Neural cell (in vitro differentiated cells): ENCODE measurements at regions not wholly inside any gene's neighbourhood (a gene's known extent, or its start where the extent isn't known, plus 50 kb on each side); places are given as distances from the start of the nearest gene placed in this dataset.

Experiments used
- EP300 ChIP-seq: fragments of 450-650 bp; conservative IDR thresholded peaks from 2 replicates; pipeline ENCODE4 v1.6.1; 2014; ENCODE audit warnings: antibody characterized with exemption, mild to moderate bottlenecking, moderate library complexity; ENCODE audit not compliant: poor library complexity, severe bottlenecking
- EZH2 ChIP-seq: fragments of 200-600, 300-800 bp; shearing (Covaris generic), sonication (generic); IDR thresholded peaks from 2 replicates; pipeline ENCODE4 v1.6.1; 2014; ENCODE audit warnings: antibody characterized with exemption, low read length, borderline replicate concordance, mild to moderate bottlenecking; ENCODE audit not compliant: insufficient read depth, poor library complexity, severe bottlenecking
- MXI1 ChIP-seq: fragments of 450-650 bp; conservative IDR thresholded peaks from 2 replicates; pipeline ENCODE4 v1.6.1; 2014; ENCODE audit warnings: antibody characterized with exemption, mild to moderate bottlenecking; ENCODE audit not compliant: poor library complexity, severe bottlenecking
- POLR2AphosphoS5 ChIP-seq: IDR thresholded peaks from 2 replicates; pipeline ENCODE4 v1.6.1; 2012
- RAD21 ChIP-seq: fragments of 450-650 bp; conservative IDR thresholded peaks from 2 replicates; pipeline ENCODE4 v1.6.1; 2014; ENCODE audit warnings: antibody characterized with exemption, mild to moderate bottlenecking, moderate library complexity
- SMC3 ChIP-seq: fragments of 450-650 bp; conservative IDR thresholded peaks from 2 replicates; pipeline ENCODE4 v1.6.1; 2014; ENCODE audit warnings: antibody characterized with exemption, mild to moderate bottlenecking, moderate library complexity; ENCODE audit not compliant: poor library complexity
- TF ChIP-seq, protein P1 (sequence below): fragments of 450-650 bp; IDR thresholded peaks from 2 replicates; pipeline ENCODE4 v1.5.1; 2014; ENCODE audit warnings: antibody characterized with exemption, mild to moderate bottlenecking, moderate library complexity; ENCODE audit not compliant: poor library complexity, severe bottlenecking

DNA sequence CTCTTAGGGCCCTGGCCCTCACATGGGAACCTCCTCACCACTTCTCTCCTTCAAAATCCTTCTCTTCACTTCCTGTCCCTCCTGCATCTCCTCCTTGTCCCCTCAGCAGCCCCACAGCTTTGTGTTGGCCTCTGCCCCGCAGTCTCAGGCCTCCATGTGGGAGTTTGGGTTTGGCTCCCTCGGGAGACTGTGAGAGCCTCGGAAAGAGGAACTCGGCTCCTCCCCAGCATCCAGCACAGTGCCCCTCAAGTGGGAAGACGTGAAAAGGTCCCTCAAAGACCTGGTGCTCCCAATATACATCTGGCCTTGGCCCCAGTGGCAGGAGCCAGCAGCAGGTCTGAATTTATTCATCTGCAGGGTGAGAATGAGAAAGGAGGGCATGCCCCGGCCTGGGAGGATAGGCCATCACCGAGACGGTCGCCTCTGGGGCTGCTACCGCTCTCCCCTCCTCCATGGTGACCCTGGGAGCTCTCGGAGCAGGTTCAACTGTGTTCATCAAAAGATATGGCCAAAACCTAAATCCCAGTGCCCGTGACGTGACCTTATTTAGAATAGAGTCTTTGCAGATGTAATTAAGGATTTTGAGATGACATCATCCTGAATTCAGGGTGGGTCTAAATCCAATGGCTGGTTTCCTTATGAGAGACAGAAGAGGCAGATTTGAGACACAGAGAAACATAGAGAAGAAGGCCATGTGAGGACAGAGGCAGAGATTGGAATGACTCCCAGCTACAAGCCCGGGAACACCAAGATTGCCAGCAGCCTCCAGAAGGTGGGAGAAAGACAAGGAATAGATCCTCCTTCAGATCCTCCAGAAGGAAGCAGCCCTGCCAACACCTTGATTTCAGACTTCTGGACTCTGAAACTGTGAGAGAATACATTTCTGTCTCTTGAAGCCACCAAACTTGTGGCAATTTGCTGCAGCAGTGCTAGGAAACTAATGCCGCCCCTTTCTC lies 135.1 kb downstream of the MRM1 start:
- TF ChIP-seq, protein P1, sequence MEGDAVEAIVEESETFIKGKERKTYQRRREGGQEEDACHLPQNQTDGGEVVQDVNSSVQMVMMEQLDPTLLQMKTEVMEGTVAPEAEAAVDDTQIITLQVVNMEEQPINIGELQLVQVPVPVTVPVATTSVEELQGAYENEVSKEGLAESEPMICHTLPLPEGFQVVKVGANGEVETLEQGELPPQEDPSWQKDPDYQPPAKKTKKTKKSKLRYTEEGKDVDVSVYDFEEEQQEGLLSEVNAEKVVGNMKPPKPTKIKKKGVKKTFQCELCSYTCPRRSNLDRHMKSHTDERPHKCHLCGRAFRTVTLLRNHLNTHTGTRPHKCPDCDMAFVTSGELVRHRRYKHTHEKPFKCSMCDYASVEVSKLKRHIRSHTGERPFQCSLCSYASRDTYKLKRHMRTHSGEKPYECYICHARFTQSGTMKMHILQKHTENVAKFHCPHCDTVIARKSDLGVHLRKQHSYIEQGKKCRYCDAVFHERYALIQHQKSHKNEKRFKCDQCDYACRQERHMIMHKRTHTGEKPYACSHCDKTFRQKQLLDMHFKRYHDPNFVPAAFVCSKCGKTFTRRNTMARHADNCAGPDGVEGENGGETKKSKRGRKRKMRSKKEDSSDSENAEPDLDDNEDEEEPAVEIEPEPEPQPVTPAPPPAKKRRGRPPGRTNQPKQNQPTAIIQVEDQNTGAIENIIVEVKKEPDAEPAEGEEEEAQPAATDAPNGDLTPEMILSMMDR, result no peak
- TF ChIP-seq EZH2 (no peak), SMC3 (no peak), POLR2AphosphoS5 (no peak), EP300 (no peak), MXI1 (no peak), RAD21 (no peak)
